DMS 273 (cell line): ENCODE measurements at regions not wholly inside any gene's neighbourhood (a gene's known extent, or its start where the extent isn't known, plus 50 kb on each side); places are given as distances from the start of the nearest gene placed in this dataset.

Experiments
- DNase-seq: peaks from one replicate; lab custom pipeline; 2025; ENCODE audit not compliant: unreplicated experiment; lab: John Stamatoyannopoulos, UW

- DNase-seq, result no peak
These were observed 84.6 kb upstream of the FSTL4 start for GRCh38 chr5:133696782-133697507.

GRCh38 chr5:133696006-133696584 is 83.8 kb upstream of the FSTL4 start:
- no peak for DNase-seq

GRCh38 chr5:133694181-133694831 is 82.0 kb upstream of the FSTL4 start:
- no peak for DNase-seq

- DNase-seq, result no peak
These were observed 79.1 kb upstream of the FSTL4 start for GRCh38 chr5:133691448-133691847.

- no peak for DNase-seq
These were observed 78.4 kb upstream of the FSTL4 start for GRCh38 chr5:133690746-133691145.

- DNase-seq, result no peak
These were observed 76.0 kb upstream of the FSTL4 start for GRCh38 chr5:133688391-133688790.

- peak; percentile 26 for DNase-seq
These were observed 75.1 kb upstream of the FSTL4 start for GRCh38 chr5:133687212-133688061.

- DNase-seq, result no peak
These were observed 74.2 kb upstream of the FSTL4 start for GRCh38 chr5:133686566-133686965.

- DNase-seq, result peak; percentile 70
These were observed 73.2 kb upstream of the FSTL4 start for GRCh38 chr5:133685402-133686018.

- DNase-seq, result no peak
These were observed 71.6 kb upstream of the FSTL4 start for GRCh38 chr5:133683646-133684596.

GRCh38 chr5:133682451-133682850 is 70.1 kb upstream of the FSTL4 start:
- no peak for DNase-seq

GRCh38 chr5:133681896-133682295 is 69.6 kb upstream of the FSTL4 start:
- DNase-seq, result peak; percentile 33

GRCh38 chr5:133680830-133681565 is 68.7 kb upstream of the FSTL4 start:
- DNase-seq, result peak; percentile 94

GRCh38 chr5:133679534-133679933 is 67.2 kb upstream of the FSTL4 start:
- DNase-seq, result peak; percentile 20

GRCh38 chr5:133675376-133676154 is 63.2 kb upstream of the FSTL4 start:
- DNase-seq, result no peak

GRCh38 chr5:133670336-133670735 is 58.0 kb upstream of the FSTL4 start:
- DNase-seq, result no peak

GRCh38 chr5:133669472-133669871 is 57.1 kb upstream of the FSTL4 start:
- no peak for DNase-seq

GRCh38 chr5:133668458-133668857 is 56.1 kb upstream of the FSTL4 start:
- no peak for DNase-seq
